IPS DF 4.7 (cell line): ENCODE measurements at regions not wholly inside any gene's neighbourhood (a gene's known extent, or its start where the extent isn't known, plus 50 kb on each side); places are given as distances from the start of the nearest gene placed in this dataset.

Experiments used
- DNase-seq: peaks from one replicate; pipeline ENCODE4 v3.0.0-alpha.2; 2013; ENCODE audit warnings: low spot score; ENCODE audit errors: extremely low read depth

DNA sequence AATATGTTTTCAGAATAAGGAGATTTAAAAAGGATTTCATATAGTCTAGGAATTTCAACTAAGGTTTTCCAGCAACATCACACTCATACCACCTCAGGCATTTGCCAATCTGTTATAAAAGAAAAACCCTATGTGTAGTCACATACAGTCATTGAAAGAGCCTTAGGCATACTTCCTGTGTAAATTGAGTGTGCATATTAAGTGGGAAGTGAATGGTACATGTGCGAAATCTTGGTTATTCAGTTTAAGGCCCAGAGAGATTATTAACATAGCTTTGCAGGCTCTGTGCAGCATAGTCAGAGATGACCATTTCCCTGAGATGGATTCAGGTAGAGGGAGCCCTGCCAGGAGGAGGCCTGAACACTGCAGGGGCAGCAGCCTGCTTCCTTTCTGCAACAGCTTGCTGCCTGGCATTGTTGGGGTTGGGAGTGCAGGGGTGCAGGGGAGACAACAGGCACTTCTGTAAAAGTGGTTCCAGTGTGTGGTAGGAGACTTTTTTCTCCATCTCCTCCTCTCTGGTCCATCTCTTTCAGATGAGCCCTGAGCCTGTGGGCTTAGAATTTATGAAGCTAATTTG, 100.1 kb upstream of the OSR1 start:
- no peak for DNase-seq

DNA sequence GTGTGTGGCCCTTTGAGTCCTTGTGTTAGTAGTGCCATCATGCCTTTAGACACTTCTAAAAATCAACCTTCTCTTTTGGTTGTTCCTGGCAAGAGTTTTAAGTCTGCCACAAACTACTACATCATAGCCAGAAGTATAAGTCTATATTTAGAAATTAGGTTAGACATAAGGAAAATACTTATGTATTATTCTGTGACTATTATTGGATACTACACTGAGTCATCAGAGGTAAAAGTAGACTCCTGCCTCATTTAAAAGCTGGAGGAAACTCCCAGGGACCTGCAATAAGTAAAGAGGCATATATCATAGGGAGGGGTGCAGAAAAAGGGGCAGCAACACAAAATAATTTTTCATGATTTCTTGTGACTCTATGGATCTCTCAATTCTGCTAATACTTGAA, 99.4 kb upstream of the OSR1 start:
- no peak for DNase-seq

DNA sequence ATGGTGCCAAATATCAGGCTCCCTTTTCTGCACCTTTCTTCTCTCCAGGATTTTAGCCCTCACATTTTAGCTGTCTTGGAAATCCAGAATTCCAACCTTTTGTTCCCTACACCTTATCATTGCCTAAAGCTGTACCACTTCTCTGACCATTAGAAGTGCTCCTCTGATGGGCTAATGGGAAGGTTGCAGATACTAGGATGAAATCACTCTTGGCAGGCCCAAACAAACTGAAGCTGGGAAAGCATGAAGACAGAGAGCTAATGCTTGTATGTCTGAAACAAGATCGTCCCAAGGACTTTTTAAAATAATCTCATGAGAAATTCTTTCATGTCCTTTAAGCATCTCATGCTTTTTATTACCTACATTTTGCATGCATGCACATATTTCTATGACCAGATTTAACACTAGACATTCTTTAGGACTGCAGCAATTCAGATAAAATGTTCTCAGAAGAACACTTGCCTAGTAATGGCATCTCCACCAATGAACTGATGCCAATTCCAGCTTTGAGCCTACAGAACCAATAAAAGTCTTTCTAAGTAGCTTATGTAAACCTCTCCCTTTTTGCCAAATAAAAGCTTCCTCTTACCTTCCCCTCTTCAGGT, 98.4 kb upstream of the OSR1 start:
- DNase-seq = no peak

DNA sequence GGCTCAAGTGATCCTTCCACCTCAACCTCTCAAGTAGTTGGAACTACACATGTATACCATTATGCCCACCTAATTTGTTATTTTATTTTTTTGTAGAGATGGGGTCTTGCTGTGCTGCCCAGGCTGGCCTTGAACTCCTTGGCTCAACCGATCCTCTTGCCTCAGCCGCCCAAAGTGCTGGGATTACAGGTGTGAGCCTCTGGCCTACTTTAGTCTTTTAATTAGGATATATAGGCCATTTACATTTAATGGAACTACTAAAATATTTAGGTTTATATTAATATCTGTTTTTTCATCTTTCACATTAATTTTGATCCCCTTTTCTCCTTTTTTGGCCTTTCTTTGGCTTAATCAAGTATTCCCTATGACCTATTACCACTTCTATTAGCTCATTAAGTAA, 95.7 kb upstream of the OSR1 start:
- no peak for DNase-seq

DNA sequence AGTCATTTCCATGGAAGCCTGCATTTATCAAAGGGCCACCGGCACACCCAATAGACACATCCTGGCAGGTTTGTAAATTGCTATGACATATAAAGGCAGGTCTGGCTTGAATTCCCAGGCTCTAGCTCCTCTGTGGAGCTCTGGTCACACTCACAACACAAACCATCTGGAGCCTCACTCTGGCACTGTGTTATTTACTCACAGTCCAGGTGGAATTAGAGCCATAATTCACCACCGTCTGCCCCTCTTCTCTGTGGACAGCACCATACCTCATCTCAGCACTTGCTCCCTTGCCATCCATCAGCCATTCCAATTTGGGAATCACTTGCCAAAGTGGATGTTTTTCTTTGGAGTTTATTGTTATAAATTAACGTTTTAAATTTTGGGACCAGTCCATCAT, 84.3 kb upstream of the OSR1 start:
- DNase-seq = no peak

DNA sequence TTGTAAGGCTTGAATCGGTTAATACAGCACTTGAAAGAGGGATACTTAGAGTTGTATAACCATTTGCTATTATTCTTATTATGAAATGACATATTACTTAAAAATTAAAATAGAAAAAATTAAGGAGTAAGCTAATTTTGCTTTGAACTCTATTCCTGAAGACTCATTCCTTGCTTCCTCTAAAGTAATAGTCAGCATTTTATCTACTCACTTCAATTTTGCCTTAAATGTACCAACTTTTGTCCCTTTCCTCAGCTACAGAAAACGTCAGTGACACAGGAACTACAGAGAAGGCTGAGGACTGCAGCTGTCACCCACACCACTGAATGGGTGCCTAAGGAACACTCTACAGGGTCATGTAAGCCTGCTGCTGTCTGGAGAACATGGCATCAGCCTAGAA, 80.7 kb upstream of the OSR1 start:
- no peak for DNase-seq

DNA sequence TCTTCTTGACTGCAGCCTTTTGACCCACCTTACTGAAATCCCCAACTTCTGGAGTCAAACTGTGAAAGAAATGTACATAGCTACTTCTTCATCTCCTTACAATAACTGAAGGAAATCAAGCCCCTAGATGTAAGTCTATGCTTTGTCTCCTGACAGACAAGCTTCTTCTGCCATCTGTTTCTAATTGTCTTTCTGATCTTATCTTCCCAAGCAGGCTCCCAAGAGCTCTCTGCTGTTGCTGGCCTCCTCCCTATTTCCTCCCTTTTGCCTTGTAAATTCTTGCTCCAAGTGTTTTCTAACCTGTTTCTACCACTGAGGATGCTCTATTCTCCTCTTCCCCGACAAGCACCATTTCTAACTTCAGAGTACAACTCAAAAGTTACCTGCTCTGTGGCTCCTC, 77.4 kb upstream of the OSR1 start:
- no peak for DNase-seq

DNA sequence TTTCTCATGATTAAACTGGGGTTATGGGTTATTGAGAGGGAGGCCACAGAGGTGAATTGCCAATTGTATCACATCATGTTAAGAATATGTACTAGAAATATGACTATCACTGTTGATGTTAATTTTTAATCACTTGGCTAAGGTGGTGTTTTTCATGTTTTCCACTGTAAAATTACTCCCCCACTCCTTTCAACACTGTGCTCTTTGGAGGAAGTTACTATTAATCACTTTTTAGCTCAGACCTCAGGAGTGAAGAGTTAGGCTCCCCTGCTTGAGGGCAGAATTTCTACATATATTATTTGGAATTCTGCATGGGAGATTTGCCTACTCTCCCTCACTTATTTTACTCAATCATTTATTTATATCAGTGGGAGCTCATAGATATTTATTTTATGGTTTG, 76.0 kb upstream of the OSR1 start:
- DNase-seq = no peak

DNA sequence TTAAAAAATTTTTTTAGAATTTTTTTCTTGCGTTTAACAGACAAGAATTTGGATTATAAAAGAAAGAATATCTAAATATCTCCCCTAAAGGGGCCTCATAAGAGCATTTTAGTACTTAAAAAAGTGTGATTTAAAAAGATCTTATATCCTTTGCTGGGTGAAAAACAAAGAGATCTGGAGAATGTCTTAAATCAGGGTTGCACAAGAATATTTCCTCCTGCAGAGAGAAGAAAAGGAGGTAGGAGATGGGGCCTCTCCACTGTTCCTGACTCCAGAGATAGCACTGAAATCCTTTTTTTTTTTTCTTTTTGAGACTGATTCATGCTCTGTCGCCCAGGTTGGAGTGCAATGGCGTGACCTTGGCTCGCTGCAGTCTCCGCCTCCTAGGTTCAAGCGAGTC, 68.5 kb upstream of the OSR1 start:
- no peak for DNase-seq

DNA sequence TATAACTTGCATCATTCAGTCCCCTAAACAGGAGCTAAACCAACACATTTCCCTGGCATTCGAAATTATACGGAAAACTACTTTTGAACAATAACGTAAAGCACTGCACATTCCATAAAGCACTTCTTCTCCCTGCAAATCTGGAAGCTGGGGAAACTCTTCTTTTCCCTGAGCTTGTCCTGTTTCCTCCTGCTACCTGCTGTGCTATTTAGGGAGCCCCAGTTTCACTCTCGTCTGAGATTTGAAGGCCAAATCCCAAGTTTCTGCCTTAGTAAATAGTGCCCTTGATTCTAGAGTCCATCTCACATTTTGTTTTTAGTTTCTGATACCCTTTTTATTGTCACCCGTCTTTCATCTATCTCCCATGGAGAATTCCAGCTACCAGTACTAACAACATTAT, 67.7 kb upstream of the OSR1 start:
- no peak for DNase-seq

DNA sequence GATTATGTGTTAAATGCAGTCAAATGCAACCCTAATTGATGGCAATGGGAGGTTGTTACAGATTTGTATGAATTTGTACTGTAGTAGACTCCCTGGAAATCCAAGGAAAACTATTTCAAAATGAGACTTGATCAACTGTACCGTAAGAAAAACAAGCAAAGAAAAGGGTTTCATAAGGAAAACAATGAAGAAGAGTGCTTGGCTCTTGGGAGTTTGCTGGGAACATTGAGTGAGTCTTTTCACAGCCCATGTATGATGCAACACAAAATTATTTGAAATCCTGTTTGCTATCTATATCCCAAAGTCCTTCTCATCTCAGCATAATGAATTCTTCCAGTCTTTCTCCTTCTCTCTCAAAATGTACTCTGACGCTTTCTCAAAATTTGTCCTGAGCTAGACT, 67.0 kb upstream of the OSR1 start:
- no peak for DNase-seq

DNA sequence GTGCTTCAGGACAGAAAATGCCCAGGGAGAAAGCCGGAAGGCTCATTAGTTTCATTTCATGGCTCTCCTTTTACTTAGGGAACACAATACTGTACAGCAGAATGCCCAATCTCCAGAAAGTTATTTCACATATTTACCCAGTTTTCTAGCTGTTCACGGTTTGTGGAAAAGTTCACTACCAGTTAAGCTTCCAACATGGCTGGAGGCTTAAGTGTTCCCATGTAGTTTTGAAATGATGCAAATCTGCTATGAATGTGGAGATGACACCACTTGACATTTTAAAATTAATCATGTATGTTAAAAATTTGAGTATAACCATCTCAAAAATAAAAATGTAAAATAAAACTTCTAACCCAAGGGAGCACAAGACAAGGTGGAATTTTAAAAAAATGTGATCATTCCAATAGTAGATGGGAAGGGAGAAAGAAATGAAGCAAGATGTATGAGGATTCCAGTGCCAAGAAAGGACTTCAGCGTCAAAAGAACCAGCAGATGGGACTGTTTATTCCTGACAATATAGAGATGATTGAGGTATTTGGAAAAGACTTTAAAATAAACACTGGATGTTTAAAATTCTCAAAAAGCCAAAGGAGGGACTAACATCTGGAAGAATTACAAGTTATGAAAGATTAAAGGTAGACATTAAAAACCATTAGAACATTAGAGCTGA, 60.9 kb upstream of the OSR1 start:
- no peak for DNase-seq

DNA sequence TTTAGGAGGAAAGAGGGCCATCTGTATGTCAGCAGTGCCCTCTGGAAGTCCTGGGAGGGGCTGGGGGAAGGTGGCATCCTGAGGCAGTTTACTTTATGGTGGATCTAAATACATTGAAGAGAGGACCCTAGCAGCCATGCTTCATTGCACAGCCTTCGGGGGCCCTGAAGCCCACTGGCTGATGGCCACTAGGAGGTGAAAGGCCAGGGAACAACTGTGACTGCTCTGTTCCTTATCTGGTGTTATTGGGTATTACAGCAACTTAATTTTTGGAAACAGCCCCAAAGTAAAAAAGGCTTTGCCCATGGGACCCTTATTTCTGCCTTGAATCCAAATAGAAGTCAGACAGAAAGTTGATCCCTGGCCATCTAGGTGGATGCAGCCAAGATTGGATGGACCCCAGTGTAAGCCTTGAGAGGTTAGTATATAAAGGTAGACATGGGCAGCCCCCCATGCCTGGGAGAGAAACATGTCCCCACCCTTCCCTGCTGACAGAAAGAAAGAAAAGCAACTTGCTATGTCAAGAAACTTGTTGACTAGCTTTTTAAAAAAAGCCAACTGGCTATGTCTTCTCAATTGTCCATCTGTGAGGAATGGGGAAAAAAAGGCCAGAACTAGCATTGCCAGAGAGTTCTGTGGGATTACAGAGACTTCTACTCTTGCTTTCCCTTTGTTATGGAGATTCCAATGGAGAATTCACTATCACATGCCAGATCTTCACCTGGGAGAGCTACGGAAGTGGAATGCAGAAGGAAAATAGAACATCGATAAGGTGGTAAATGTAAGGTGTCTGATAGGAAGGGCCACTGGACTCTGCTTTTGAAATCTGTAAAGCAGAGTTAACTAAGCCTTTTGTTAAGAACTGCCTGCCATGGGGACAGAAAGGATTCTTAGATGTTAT, 58.6 kb upstream of the OSR1 start:
- DNase-seq = no peak

DNA sequence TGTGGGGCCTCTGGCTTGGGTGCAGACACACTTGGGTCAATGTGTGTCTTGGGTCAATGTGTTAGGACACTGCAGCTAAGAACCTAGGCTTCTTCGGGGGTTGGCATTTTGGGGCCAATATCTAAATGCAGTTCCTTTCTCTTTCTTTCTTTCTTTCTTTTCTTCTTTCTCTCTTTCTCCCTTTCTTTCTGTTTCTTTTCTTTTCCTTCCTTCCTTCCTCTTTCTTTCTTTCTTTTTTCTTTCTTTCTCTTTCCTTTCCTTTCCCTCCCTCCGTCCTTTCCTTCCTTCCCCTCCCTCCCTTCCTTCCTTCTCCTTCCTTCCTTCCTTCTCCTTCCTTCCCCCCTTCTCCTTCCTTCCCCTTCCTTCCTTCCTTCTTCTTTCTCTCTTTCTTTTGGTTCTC, 57.7 kb upstream of the OSR1 start:
- no peak for DNase-seq

DNA sequence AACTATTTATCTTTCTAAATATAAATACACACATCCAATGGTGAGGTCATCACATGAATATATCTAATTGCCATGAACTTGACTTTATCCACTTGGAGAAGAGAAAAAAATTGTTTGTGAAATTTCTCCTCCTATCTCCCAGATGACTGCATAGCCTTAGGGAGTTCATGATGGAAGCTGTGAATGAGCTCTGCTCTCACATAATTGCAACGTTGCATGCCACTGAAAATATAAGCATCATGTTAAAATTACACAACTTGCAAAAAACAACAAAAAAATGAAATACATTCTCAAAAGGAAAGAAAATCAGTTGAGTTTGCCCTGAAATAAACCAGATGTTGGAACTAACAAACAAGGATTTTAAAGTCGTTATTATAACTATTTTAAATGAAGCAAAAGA, 50.6 kb upstream of the OSR1 start:
- no peak for DNase-seq

DNA sequence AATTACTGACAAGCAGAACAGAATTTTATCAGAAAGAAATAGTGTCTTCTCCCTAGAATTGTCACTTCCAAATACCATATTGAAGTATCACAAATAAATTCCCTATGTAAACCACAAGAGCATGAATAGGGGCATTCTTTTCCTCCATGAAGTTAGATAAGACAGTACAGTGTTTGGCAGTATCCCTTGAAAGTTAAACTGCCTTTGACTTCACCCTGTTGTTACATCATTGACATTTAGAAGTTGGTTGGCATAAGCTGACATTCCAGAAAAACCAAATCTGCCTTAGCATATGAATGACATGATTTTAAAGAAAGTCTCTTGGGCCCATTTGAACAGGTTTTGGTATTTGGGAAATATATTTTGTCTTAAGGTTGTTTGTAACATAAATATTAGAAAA, 50.2 kb upstream of the OSR1 start:
- DNase-seq = no peak
